Thyroid gland (tissue), 4 donors: ENCODE measurements at regions not wholly inside any gene's neighbourhood (a gene's known extent, or its start where the extent isn't known, plus 50 kb on each side); places are given as distances from the start of the nearest gene placed in this dataset.

Experiments used
- POLR2A ChIP-seq, 2 donors: fragments of 450-650 bp; IDR thresholded peaks; one replicate each; pipeline ENCODE4 v1.6.1; 2017; ENCODE audit warnings: antibody characterized with exemption in 2 of 2, mild to moderate bottlenecking in 2 of 2, moderate library complexity in 1 of 2
- TF ChIP-seq, protein P1 (sequence below), 6 experiments: fragments of 200-600 bp in 3 of 6; fragments of 450-650 bp in 3 of 6; sonication (generic) in 3 of 6; IDR thresholded peaks; one replicate each; pipeline ENCODE4 v1.5.1; 2016 to 2019; ENCODE audit warnings: antibody characterized with exemption in 6 of 6, mild to moderate bottlenecking in 2 of 6, inconsistent platforms in 1 of 6, moderate library complexity in 1 of 6

DNA sequence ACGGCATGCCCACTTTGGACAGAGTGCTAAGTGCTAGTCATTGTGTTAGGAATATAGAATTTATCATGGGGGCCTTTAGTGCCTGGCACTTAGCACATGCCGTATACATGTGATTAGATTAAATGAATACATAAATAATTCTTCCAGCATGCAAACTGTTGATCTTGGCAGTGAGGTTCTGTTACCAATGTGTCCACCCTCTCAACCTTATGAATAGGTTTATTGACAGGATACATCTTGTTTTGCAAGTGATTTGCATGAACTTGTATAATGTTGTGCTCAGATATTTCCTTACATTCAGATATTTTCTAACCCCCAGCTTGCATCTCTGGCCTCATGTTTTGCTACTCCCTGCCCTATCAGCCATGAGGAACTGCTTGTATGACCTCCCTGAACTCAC, 60.3 kb upstream of the ZNF648 start:
- TF ChIP-seq, protein P1, sequence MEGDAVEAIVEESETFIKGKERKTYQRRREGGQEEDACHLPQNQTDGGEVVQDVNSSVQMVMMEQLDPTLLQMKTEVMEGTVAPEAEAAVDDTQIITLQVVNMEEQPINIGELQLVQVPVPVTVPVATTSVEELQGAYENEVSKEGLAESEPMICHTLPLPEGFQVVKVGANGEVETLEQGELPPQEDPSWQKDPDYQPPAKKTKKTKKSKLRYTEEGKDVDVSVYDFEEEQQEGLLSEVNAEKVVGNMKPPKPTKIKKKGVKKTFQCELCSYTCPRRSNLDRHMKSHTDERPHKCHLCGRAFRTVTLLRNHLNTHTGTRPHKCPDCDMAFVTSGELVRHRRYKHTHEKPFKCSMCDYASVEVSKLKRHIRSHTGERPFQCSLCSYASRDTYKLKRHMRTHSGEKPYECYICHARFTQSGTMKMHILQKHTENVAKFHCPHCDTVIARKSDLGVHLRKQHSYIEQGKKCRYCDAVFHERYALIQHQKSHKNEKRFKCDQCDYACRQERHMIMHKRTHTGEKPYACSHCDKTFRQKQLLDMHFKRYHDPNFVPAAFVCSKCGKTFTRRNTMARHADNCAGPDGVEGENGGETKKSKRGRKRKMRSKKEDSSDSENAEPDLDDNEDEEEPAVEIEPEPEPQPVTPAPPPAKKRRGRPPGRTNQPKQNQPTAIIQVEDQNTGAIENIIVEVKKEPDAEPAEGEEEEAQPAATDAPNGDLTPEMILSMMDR (IDR thresholded peaks at IDR 0.05), result no peak
- no peak for TF ChIP-seq POLR2A (IDR thresholded peaks at IDR 0.05)
